Brain microvascular endothelial cell (primary cell): ENCODE measurements at regions not wholly inside any gene's neighbourhood (a gene's known extent, or its start where the extent isn't known, plus 50 kb on each side); places are given as distances from the start of the nearest gene placed in this dataset.

ENCODE experiments used
- DNase-seq: peaks from one replicate; pipeline ENCODE4 v3.0.0-alpha.2; 2020
- H3K27ac ChIP-seq: fragments of 250-450 bp; sonication (Bioruptor Pico); 2 replicates; pipeline ENCODE4 v1.5.1; 2020; ENCODE audit warnings: mild to moderate bottlenecking, moderate library complexity
- H3K27me3 ChIP-seq: fragments of 250-450 bp; sonication (Bioruptor Pico); replicated peaks from 2 replicates; pipeline ENCODE4 v1.5.1; 2020; ENCODE audit warnings: mild to moderate bottlenecking
- H3K36me3 ChIP-seq: fragments of 250-450 bp; sonication (Bioruptor Pico); replicated peaks from 2 replicates; pipeline ENCODE4 v1.5.1; 2020; ENCODE audit warnings: mild to moderate bottlenecking
- H3K4me3 ChIP-seq: 2 replicates; pipeline ENCODE4 v1.5.1; 2011; ENCODE audit warnings: low read depth, mild to moderate bottlenecking, control low read depth, low read length, moderate library complexity
- CTCF ChIP-seq: IDR thresholded peaks from 2 replicates; pipeline ENCODE4 v1.5.1; 2011; ENCODE audit warnings: low read depth, mild to moderate bottlenecking, moderate library complexity, low read length, control low read depth, inconsistent platforms; ENCODE audit errors: missing control alignments
- in situ Hi-C: cut with HindIII; loops from 2 replicates; pipeline ENCODE4 v1.10.0; 2017; ENCODE audit warnings: low sequenced_read_pairs, low pct_ligation_motif_present

GRCh38 chr13:84571264-84571663 is 689.0 kb upstream of the SLITRK1 start:
- Histone ChIP-seq H3K4me3 (no peak overlapping the region), H3K36me3 (no peaks in the 10 kb centered on the region), H3K27ac (no peak overlapping the region), H3K27me3 (no peaks in the 10 kb centered on the region)
- no peak for DNase-seq
- in situ Hi-C loops: no loop called here
- peak; percentile 18 for TF ChIP-seq CTCF

- Histone ChIP-seq H3K27me3 (no peaks in the 10 kb centered on the region), H3K4me3 (no peak overlapping the region), H3K36me3 (no peaks in the 10 kb centered on the region), H3K27ac (no peak overlapping the region)
- no peak for DNase-seq
- no peak for TF ChIP-seq CTCF
- in situ Hi-C loops: no loop called here
Measured at GRCh38 chr13:84570831-84571230, 688.6 kb upstream of the SLITRK1 start.

- no peak for TF ChIP-seq CTCF
- in situ Hi-C loops: no loop called here
- no peak for DNase-seq
Measured at GRCh38 chr13:84569366-84569765, 687.1 kb upstream of the SLITRK1 start.

GRCh38 chr13:84567848-84568247 is 685.6 kb upstream of the SLITRK1 start:
- Histone ChIP-seq H3K27ac (no peak overlapping the region), H3K36me3 (no peaks in the 10 kb centered on the region), H3K4me3 (no peak overlapping the region), H3K27me3 (no peaks in the 10 kb centered on the region)
- in situ Hi-C loops: no loop called here
- TF ChIP-seq CTCF: no peak
- DNase-seq: no peak

More at GRCh38 chr13:84569366-84569765, 687.1 kb upstream of the SLITRK1 start:
- Histone ChIP-seq H3K4me3 (no peak overlapping the region), H3K27ac (no peak overlapping the region), H3K27me3 (no peaks in the 10 kb centered on the region), H3K36me3 (no peaks in the 10 kb centered on the region)

- in situ Hi-C loops: no loop called here
Measured at GRCh38 chr13:84566780-84567179, 684.5 kb upstream of the SLITRK1 start.

More at GRCh38 chr13:84566780-84567179, 684.5 kb upstream of the SLITRK1 start:
- no peak for DNase-seq
- H3K27me3 ChIP-seq: no peaks in the 10 kb centered on the region
- no peak overlapping the region for H3K4me3 ChIP-seq
- no peaks in the 10 kb centered on the region for H3K36me3 ChIP-seq
- H3K27ac ChIP-seq: no peak overlapping the region
- no peak for TF ChIP-seq CTCF
